Pancreas (tissue), 10 donors: ENCODE measurements at regions not wholly inside any gene's neighbourhood (a gene's known extent, or its start where the extent isn't known, plus 50 kb on each side); places are given as distances from the start of the nearest gene placed in this dataset.
A peak's percentile ranks its signal among the peaks of the same experiment; 100 is the strongest.

Source experiments
- ATAC-seq, 4 donors: fragments of 200-7000 bp; cut with Tn5 transposase; one replicate each; pipeline versions ENCODE4 v1.8.0 to v1.9.1; 2020; ENCODE audit warnings: mild to moderate bottlenecking in 4 of 4, moderate library complexity in 4 of 4
- DNase-seq, 6 donors: peaks; one replicate each; pipeline ENCODE4 v3.0.0-alpha.2; 2020
- FAIRE-seq: peaks from 2 replicates; lab custom pipeline; 2012; peaks lifted over from hg19 to GRCh38; lab: Jason Lieb, UNC
- H3K27ac ChIP-seq, 4 donors: fragments of 200-600 bp; sonication (generic); 1 replicate in 3 of 4; 2 replicates in 1 of 4; pipeline versions ENCODE4 v1.5.0 to v1.8.0; 2020
- H3K27me3 ChIP-seq, 4 donors: fragments of 200-600 bp; one replicate each; pipeline ENCODE4 v1.8.0; 2021
- H3K36me3 ChIP-seq, 3 donors: fragments of 200-600 bp; sonication (generic) in 1 of 3; one replicate each; pipeline versions ENCODE4 v1.5.0 to v1.8.0; 2020 to 2021
- H3K4me1 ChIP-seq, 3 donors: fragments of 200-600 bp; one replicate each; pipeline ENCODE4 v1.8.0; 2021
- H3K4me3 ChIP-seq, 4 donors: fragments of 200-600 bp; sonication (generic) in 2 of 4; one replicate each; pipeline versions ENCODE4 v1.5.0 to v1.8.0; 2020 to 2021
- H3K9me3 ChIP-seq, 4 donors: fragments of 200-600 bp; one replicate each; pipeline ENCODE4 v1.8.0; 2021
- WGBS, 2 donors: extraction: QIAGEN DNeasy Blood & Tissue Kit; methylation state at CpG; one replicate each; pipeline ENCODE4 v1.1.7; 2013; 5-methylcytosine and 5-hydroxymethylcytosine counted together
- intact Hi-C, 3 donors: fragments of 100-400 bp; cut with DNase I; formaldehyde crosslinking; loops; one replicate each; pipeline versions ENCODE4 v1.11.1 to v1.14.2; 2022
- TF ChIP-seq, protein P1 (sequence below), 4 donors: fragments of 200-600 bp; sonication (generic) in 3 of 4; IDR thresholded peaks; one replicate each; pipeline versions ENCODE4 v1.5.0 to v1.8.0; 2021; ENCODE audit warnings: antibody characterized with exemption in 4 of 4
- donor health status: healthy with polysubstance abuse.
- donor health status: DM: no; HTN: no; CAD: no; lungs with moderate emphysema.
- donor health status: DM: no; HTN: no; CAD: no.
- donor health status: control.
- donor health status: control.
- donor health status: Bipolar disorder and iron deficiency.
- donor health status: DM: yes; HTN: yes; CAD: no.
- donor health status: DM: no; HTN: no; CAD: no.
- donor health status: DM: no; HTN: no; CAD: no.
- donor health status: DM: yes; HTN: yes; CAD: no.

DNA sequence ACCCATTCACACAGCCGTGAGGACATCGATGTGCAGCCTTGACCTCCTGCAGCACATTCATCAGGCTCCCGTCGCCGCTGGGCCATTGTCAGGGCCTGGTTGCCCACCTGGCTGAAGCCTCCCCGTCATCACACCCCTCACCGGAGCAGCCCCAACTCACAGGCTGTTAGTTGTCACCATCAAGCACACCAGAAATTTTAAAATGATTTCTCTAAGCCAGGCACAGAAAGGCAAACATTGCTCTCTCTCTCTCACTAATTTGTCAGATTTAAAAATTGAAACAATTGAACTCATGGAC lies 167.1 kb downstream of the RTP5 start:
- no peak overlapping the region for H3K4me3 ChIP-seq
- no peak for ATAC-seq
- no peaks in the 10 kb centered on the region for H3K9me3 ChIP-seq
- H3K27ac ChIP-seq = no peak overlapping the region
- no peaks in the 10 kb centered on the region for H3K27me3 ChIP-seq
- intact Hi-C loops = no loop called here
- peak in 1 of 6 donors; percentile 40 for DNase-seq
- FAIRE-seq = no peak
- H3K36me3 ChIP-seq = no peaks in the 10 kb centered on the region
- whole genome bisulfite sequencing, 2 donors = 72 to 76% methylated on average over 7 of the region's 7 CpGs
- H3K4me1 ChIP-seq = peaks cover 0 to 4% (median 0%) of the 10 kb centered on the region in 3 donors
- TF ChIP-seq, protein P1, sequence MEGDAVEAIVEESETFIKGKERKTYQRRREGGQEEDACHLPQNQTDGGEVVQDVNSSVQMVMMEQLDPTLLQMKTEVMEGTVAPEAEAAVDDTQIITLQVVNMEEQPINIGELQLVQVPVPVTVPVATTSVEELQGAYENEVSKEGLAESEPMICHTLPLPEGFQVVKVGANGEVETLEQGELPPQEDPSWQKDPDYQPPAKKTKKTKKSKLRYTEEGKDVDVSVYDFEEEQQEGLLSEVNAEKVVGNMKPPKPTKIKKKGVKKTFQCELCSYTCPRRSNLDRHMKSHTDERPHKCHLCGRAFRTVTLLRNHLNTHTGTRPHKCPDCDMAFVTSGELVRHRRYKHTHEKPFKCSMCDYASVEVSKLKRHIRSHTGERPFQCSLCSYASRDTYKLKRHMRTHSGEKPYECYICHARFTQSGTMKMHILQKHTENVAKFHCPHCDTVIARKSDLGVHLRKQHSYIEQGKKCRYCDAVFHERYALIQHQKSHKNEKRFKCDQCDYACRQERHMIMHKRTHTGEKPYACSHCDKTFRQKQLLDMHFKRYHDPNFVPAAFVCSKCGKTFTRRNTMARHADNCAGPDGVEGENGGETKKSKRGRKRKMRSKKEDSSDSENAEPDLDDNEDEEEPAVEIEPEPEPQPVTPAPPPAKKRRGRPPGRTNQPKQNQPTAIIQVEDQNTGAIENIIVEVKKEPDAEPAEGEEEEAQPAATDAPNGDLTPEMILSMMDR (IDR thresholded peaks at IDR 0.05) = no peak

DNA sequence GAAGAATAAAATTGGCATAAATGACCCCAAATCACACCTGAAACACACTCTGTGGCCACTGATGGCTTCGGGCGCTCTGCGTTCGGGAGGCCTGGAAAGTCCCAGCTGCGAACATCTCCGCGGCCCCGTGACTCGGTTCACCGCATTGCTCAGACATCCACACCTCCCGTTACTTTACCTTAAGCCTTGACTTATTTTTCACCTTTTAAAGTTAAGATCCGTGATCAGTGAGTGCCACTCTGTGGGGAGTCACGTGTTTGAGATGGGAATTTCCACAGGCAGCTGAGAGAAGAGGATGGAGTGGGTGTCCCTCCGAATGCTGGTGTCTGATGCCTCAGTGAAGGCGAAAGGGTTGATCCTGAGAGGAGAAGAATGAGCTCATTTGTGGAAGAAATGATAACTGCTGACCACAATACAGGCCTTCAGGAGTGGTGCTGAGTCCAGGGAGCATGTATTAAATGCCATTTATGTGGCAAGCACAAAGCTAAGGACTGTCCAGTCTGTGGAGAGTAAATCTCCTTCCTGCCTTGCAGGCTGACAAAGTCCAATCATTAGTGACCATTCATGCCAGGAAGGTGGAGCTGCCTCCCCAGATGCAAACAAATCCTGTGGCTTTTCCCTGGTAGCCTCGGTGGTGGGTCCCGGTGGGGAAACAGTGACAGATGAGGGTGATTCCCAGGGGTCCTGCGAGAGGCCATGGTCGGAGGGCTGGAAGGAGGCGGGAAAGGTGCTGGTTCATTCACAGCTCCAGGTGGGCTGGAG lies 168.8 kb downstream of the RTP5 start:
- no peak overlapping the region for H3K4me3 ChIP-seq
- H3K27me3 ChIP-seq = no peaks in the 10 kb centered on the region
- peaks cover 0 to 4% (median 0%) of the 10 kb centered on the region in 3 donors for H3K4me1 ChIP-seq
- no peaks in the 10 kb centered on the region for H3K36me3 ChIP-seq
- intact Hi-C loops = no loop called here
- no peak for FAIRE-seq
- no peak overlapping the region for H3K27ac ChIP-seq
- no peaks in the 10 kb centered on the region for H3K9me3 ChIP-seq
- peak in 1 of 6 donors; percentile 33 for DNase-seq
- TF ChIP-seq, protein P1 (IDR thresholded peaks at IDR 0.05) = no peak
- WGBS, 2 donors = 82 to 84% methylated on average over 20 of the region's 20 CpGs
- no peak for ATAC-seq

- Histone ChIP-seq H3K27ac (no peak overlapping the region), H3K36me3 (no peaks in the 10 kb centered on the region), H3K4me1 (peaks cover 0 to 4% (median 0%) of the 10 kb centered on the region in 3 donors), H3K4me3 (no peak overlapping the region), H3K27me3 (no peaks in the 10 kb centered on the region), H3K9me3 (no peaks in the 10 kb centered on the region)
- TF ChIP-seq, protein P1 (IDR thresholded peaks at IDR 0.05) = no peak
- FAIRE-seq (no peak), DNase-seq (peak in 1 of 6 donors; percentile 29), ATAC-seq (no peak)
- 82 to 86% methylated on average over 13 of the region's 13 CpGs for WGBS, 2 donors
- intact Hi-C loops = no loop called here
Measured at GRCh38 chr2:242038928-242039341, 169.4 kb downstream of the RTP5 start.

- H3K4me1 ChIP-seq = peaks cover 0 to 4% (median 0%) of the 10 kb centered on the region in 3 donors
- peak in 1 of 6 donors; percentile 39 for DNase-seq
- no peaks in the 10 kb centered on the region for H3K9me3 ChIP-seq
- no peak overlapping the region for H3K4me3 ChIP-seq
- no peak for FAIRE-seq
- WGBS, 2 donors = 85 to 88% methylated on average over 10 of the region's 10 CpGs
- intact Hi-C loops = no loop called here
- H3K27me3 ChIP-seq = no peaks in the 10 kb centered on the region
- no peak overlapping the region for H3K27ac ChIP-seq
- H3K36me3 ChIP-seq = no peaks in the 10 kb centered on the region
- TF ChIP-seq, protein P1 (IDR thresholded peaks at IDR 0.05) = no peak
- no peak for ATAC-seq
Measured at GRCh38 chr2:242040303-242040655, 170.8 kb downstream of the RTP5 start.

GRCh38 chr2:242040681-242041080 lies 171.2 kb downstream of the RTP5 start:
- ATAC-seq (no peak), FAIRE-seq (no peak), DNase-seq (peak in 1 of 6 donors; percentile 46)
- Histone ChIP-seq H3K9me3 (no peaks in the 10 kb centered on the region), H3K36me3 (no peaks in the 10 kb centered on the region), H3K27ac (no peak overlapping the region), H3K4me3 (no peak overlapping the region), H3K27me3 (no peaks in the 10 kb centered on the region), H3K4me1 (peaks cover 0 to under 1% (median 0%) of the 10 kb centered on the region in 3 donors)
- TF ChIP-seq, protein P1 (IDR thresholded peaks at IDR 0.05) = no peak
- WGBS, 2 donors = 83 to 88% methylated on average over 15 of the region's 15 CpGs
- intact Hi-C loops = no loop called here
